Vagina (tissue), 2 donors: ENCODE measurements at regions not wholly inside any gene's neighbourhood (a gene's known extent, or its start where the extent isn't known, plus 50 kb on each side); places are given as distances from the start of the nearest gene placed in this dataset.

Experiments used
- POLR2AphosphoS5 ChIP-seq, 2 donors: sonication (generic); formaldehyde crosslinking; IDR thresholded peaks; one replicate each; pipeline ENCODE4 v1.9.0; 2017; ENCODE audit warnings: antibody characterized with exemption in 2 of 2, mild to moderate bottlenecking in 2 of 2, low read depth in 1 of 2; ENCODE audit not compliant: insufficient read depth in 1 of 2
- TF ChIP-seq, protein P1 (sequence below), 3 experiments: fragments of 450-650 bp in 2 of 3; fragments of 200-600 bp in 1 of 3; sonication (generic) in 1 of 3; IDR thresholded peaks; one replicate each; pipeline ENCODE4 v1.5.1; 2017 to 2019; ENCODE audit warnings: antibody characterized with exemption in 3 of 3, mild to moderate bottlenecking in 2 of 3, moderate library complexity in 2 of 3

DNA sequence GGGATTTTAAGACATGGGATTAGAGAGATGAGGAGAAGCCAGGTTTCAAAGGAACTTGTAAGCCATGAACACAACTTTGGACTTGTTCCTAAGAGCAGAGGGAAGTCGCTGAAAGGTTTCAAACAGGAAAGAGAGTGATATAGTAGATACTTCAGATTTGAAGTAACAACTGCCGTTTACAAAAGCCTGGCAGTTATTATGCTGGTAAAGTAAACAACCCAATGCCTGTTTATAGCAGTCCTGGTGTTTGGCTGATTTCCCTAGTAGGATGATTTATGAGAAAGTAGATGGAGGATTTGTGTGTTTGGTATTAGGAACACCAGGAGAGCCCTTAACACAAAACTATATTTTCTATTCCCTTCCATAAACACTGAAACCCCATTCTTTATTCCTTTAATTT is 285.7 kb downstream of the RMST start:
- TF ChIP-seq, protein P1, sequence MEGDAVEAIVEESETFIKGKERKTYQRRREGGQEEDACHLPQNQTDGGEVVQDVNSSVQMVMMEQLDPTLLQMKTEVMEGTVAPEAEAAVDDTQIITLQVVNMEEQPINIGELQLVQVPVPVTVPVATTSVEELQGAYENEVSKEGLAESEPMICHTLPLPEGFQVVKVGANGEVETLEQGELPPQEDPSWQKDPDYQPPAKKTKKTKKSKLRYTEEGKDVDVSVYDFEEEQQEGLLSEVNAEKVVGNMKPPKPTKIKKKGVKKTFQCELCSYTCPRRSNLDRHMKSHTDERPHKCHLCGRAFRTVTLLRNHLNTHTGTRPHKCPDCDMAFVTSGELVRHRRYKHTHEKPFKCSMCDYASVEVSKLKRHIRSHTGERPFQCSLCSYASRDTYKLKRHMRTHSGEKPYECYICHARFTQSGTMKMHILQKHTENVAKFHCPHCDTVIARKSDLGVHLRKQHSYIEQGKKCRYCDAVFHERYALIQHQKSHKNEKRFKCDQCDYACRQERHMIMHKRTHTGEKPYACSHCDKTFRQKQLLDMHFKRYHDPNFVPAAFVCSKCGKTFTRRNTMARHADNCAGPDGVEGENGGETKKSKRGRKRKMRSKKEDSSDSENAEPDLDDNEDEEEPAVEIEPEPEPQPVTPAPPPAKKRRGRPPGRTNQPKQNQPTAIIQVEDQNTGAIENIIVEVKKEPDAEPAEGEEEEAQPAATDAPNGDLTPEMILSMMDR (IDR thresholded peaks at IDR 0.05): no peak
- no peak for TF ChIP-seq POLR2AphosphoS5 (IDR thresholded peaks at IDR 0.05; ENCODE audit: insufficient read depth in 1 of 2, low read depth in 1 of 2)
